Activated T-helper 1 cell treated with anti-CD3 and anti-CD28 coated beads, Interleukin-12 subunit alpha, Interleukin-12 subunit beta, Interleukin-2, Interleukin-4 antibody, amounts not matched to agents 30 ng/mL and 10 ng/mL and 1 ng/mL, durations not matched to agents 14 hours and 24 hours and 36 hours (primary cell): ENCODE measurements at regions not wholly inside any gene's neighbourhood (a gene's known extent, or its start where the extent isn't known, plus 50 kb on each side); places are given as distances from the start of the nearest gene placed in this dataset.

ENCODE experiments used
- DNase-seq: peaks from one replicate; pipeline ENCODE4 v3.0.0; 2021; ENCODE audit warnings: low spot score
- H3K27ac Mint-ChIP-seq: one replicate; pipeline ENCODE4 v1.8.0; 2021; ENCODE audit warnings: mild to moderate bottlenecking, mixed read lengths
- H3K27me3 Mint-ChIP-seq: one replicate; pipeline ENCODE4 v1.8.0; 2022; ENCODE audit warnings: mild to moderate bottlenecking, moderate library complexity, mixed read lengths; ENCODE audit not compliant: insufficient read depth
- H3K36me3 Mint-ChIP-seq: one replicate; pipeline ENCODE4 v1.8.0; 2021; ENCODE audit warnings: low read depth, mixed read lengths
- H3K4me1 Mint-ChIP-seq: one replicate; pipeline ENCODE4 v1.8.0; 2021; ENCODE audit warnings: low read depth, mixed read lengths
- H3K4me3 Mint-ChIP-seq: one replicate; pipeline ENCODE4 v1.8.0; 2021; ENCODE audit warnings: mild to moderate bottlenecking, moderate library complexity, mixed read lengths
- H3K9me3 Mint-ChIP-seq: one replicate; pipeline ENCODE4 v1.8.0; 2021; ENCODE audit warnings: mixed read lengths
- intact Hi-C: fragments of 100-400 bp; cut with micrococcal nuclease; formaldehyde crosslinking; loops from one replicate; pipeline ENCODE4 v1.15.1; 2024

DNA sequence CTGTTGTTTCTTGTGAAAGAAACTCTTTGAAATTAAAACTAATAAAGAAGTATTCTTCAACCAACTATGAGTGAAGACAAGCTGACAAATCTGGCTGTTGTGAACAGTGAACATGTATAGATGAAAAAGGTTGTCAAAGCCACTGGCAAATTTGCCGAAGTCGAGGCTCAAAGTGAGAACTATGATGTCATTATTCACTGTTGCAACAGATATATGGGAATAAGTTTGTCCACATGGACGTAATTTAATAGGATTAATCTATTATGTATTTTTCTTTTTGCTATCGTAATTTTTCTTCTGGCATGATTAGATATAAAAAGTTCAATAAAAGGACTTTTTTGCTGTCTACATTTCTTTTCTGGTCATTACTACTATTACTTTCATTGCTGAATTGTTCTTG lies 223.2 kb upstream of the ZNF507 start:
- no peak overlapping the region for H3K4me3 Mint-ChIP-seq
- H3K27me3 Mint-ChIP-seq: no peaks in the 10 kb centered on the region
- no peak overlapping the region for H3K27ac Mint-ChIP-seq
- peaks cover 14% of the 10 kb centered on the region for H3K9me3 Mint-ChIP-seq
- DNase-seq: no peak
- intact Hi-C loops: no loop called here
- H3K36me3 Mint-ChIP-seq: no peaks in the 10 kb centered on the region
- no peaks in the 10 kb centered on the region for H3K4me1 Mint-ChIP-seq

DNA sequence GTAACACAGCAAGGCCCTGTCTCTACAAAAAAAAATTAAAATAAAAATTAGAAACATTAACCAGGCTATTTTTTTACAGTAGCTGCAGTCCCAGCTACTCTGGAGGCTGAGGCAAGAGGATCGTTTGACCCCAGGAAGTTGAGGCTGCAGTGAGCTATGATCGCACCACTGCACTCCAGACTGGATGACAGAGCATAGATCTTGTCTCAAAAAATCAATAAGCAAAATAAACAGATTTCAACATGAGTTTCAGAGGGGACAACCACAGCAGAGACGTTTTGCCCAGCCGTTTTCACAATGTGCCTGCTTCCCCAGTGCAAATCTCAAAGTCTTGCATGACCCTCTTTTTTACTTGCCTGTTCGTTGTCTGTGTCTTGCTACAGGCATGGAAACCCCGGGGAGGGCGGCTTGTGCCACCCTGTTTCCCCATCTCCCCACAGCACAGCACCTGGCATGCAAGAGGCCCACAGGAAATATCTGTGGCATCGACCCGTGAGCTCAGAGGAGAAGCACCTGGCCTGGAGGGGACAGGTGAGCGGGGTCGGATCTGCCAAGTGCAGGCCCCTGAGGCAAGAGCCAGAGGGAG lies 222.0 kb upstream of the ZNF507 start:
- Mint-ChIP-seq H3K4me3 (no peak overlapping the region), H3K9me3 (peaks cover 6% of the 10 kb centered on the region), H3K4me1 (no peaks in the 10 kb centered on the region), H3K27ac (no peak overlapping the region), H3K36me3 (no peaks in the 10 kb centered on the region), H3K27me3 (no peaks in the 10 kb centered on the region)
- DNase-seq: no peak
- intact Hi-C loops: no loop called here

- no peaks in the 10 kb centered on the region for H3K36me3 Mint-ChIP-seq
- intact Hi-C loops: no loop called here
- no peaks in the 10 kb centered on the region for H3K27me3 Mint-ChIP-seq
- H3K4me3 Mint-ChIP-seq: no peak overlapping the region
- H3K9me3 Mint-ChIP-seq: peaks cover 4% of the 10 kb centered on the region
- H3K27ac Mint-ChIP-seq: no peak overlapping the region
- H3K4me1 Mint-ChIP-seq: no peaks in the 10 kb centered on the region
- DNase-seq: no peak
Observed at GRCh38 chr19:32124585-32124984, 220.8 kb upstream of the ZNF507 start.

DNA sequence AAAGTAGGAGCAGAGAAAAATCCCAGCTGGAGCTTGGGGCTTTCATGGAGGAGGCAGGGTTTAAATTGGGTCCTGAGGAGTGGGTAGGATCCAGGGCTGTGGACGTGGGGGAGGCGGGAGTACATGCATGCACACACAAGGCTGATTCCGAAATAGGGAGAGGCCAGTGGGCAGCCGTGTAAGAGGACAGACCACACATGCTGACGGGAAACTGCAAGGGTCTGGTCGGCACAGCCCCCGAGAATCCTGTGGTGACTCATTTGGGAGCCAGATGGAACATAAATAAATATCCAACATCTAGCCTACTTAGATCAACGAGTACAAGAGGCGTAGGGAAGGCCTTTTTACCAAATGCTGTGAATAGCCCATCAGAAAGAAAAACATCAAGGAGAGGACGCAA lies 216.3 kb upstream of the ZNF507 start:
- Mint-ChIP-seq H3K27ac (no peak overlapping the region), H3K36me3 (no peaks in the 10 kb centered on the region), H3K4me3 (no peak overlapping the region), H3K9me3 (peaks cover 8% of the 10 kb centered on the region), H3K4me1 (no peaks in the 10 kb centered on the region), H3K27me3 (no peaks in the 10 kb centered on the region)
- no peak for DNase-seq
- intact Hi-C loops: no loop called here

DNA sequence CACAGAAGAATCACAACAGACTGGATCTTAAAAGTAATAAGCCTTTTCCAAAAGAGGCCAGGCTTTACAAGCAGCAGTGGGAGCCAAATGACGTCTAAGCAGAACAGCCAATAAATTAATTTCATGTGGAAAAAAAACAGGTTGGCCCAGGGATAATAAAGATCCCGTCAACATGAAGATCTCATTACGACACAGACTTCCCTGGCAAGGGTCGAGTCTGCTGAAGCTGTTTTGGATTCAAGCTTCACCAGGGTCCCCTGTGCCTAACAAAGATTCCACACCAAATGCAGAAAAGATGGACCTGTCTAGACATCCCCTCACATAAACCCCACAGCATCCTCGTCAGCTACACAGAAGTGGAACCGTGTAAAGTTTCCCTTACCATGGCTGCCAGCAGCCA lies 215.1 kb upstream of the ZNF507 start:
- no peak overlapping the region for H3K27ac Mint-ChIP-seq
- intact Hi-C loops: no loop called here
- peaks cover 4% of the 10 kb centered on the region for H3K9me3 Mint-ChIP-seq
- no peaks in the 10 kb centered on the region for H3K4me1 Mint-ChIP-seq
- no peak for DNase-seq
- H3K4me3 Mint-ChIP-seq: no peak overlapping the region
- H3K27me3 Mint-ChIP-seq: no peaks in the 10 kb centered on the region
- H3K36me3 Mint-ChIP-seq: no peaks in the 10 kb centered on the region

DNA sequence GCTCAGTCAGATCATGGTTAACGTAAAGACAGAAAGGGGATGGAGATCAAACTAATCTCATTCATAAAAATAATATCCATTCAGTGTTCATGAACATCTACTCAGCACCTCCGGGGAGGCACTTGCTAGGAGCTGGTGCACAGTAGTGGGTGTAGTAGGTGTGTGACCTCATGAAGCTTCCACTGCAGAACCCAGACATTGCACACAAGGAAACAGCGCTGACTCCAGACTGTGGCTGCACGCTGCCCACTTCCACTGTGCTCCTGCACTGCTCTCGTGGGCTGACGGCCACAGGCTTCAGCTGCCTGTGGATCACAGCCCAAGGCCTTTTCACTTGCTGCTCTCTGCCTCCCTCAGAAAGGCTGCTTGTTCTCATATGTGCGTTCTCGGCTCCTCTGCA lies 214.4 kb upstream of the ZNF507 start:
- H3K4me3 Mint-ChIP-seq: no peak overlapping the region
- intact Hi-C loops: no loop called here
- H3K4me1 Mint-ChIP-seq: no peaks in the 10 kb centered on the region
- no peak for DNase-seq
- no peaks in the 10 kb centered on the region for H3K27me3 Mint-ChIP-seq
- no peaks in the 10 kb centered on the region for H3K36me3 Mint-ChIP-seq
- no peak overlapping the region for H3K27ac Mint-ChIP-seq
- peaks cover 4% of the 10 kb centered on the region for H3K9me3 Mint-ChIP-seq

- Mint-ChIP-seq H3K4me1 (no peaks in the 10 kb centered on the region), H3K27me3 (no peaks in the 10 kb centered on the region), H3K36me3 (no peaks in the 10 kb centered on the region), H3K27ac (no peak overlapping the region), H3K4me3 (no peak overlapping the region), H3K9me3 (no peaks in the 10 kb centered on the region)
- DNase-seq: no peak
- intact Hi-C loops: no loop called here
Observed at GRCh38 chr19:32138416-32138815, 207.0 kb upstream of the ZNF507 start.

GRCh38 chr19:32141840-32142511 lies 203.4 kb upstream of the ZNF507 start:
- H3K9me3 Mint-ChIP-seq: peaks cover 14% of the 10 kb centered on the region
- intact Hi-C loops: no loop called here
- H3K27me3 Mint-ChIP-seq: no peaks in the 10 kb centered on the region
- H3K4me3 Mint-ChIP-seq: no peak overlapping the region
- H3K36me3 Mint-ChIP-seq: no peaks in the 10 kb centered on the region
- no peak for DNase-seq
- H3K27ac Mint-ChIP-seq: no peak overlapping the region
- no peaks in the 10 kb centered on the region for H3K4me1 Mint-ChIP-seq

DNA sequence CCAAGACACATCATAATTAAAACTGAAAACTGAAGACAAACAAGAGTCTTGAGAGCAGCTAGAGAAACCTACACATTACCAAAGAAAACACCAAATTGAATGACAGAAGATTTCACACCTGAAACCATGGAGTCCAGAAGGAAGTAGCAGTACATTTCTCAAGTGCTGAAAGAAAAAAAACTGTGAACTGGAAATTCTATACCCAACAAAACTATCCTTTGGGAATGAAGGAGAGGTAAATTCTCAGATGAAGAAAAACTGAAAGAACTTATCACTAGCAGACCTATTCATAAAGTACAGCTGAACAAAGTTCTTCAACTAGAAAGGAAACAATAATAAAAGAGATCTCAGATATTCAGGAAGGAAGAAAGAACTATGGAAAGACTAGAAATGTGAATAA lies 198.7 kb upstream of the ZNF507 start:
- Mint-ChIP-seq H3K4me3 (no peak overlapping the region), H3K36me3 (no peaks in the 10 kb centered on the region), H3K4me1 (no peaks in the 10 kb centered on the region), H3K27me3 (no peaks in the 10 kb centered on the region), H3K9me3 (peaks cover 37% of the 10 kb centered on the region), H3K27ac (no peak overlapping the region)
- intact Hi-C loops: no loop called here
- no peak for DNase-seq

GRCh38 chr19:32150605-32151004 lies 194.8 kb upstream of the ZNF507 start:
- Mint-ChIP-seq H3K27me3 (peaks cover 2% of the 10 kb centered on the region), H3K4me3 (no peak overlapping the region), H3K4me1 (no peaks in the 10 kb centered on the region), H3K36me3 (no peaks in the 10 kb centered on the region), H3K27ac (no peak overlapping the region), H3K9me3 (peaks cover 31% of the 10 kb centered on the region)
- intact Hi-C loops: no loop called here
- no peak for DNase-seq

DNA sequence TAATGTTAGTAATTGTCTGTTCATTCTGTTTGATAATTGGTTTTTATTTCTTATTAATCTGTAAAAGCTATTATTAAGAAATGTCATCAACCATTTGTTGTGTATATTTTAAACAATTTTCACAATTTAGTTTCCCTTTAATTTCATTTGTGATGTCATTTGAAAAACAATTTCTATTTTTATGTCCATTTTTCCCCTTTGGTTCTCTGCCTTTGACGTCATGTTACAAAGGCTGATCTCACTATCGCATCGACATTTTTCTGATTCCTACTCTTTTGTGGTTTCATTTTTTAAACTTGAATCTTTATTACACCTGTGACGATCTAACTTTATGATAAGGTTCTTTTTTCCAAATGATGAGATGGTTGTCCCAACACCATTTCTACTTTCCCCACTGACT lies 191.0 kb upstream of the ZNF507 start:
- Mint-ChIP-seq H3K27me3 (peaks cover 2% of the 10 kb centered on the region), H3K27ac (no peak overlapping the region), H3K36me3 (no peaks in the 10 kb centered on the region), H3K4me3 (no peak overlapping the region), H3K4me1 (no peaks in the 10 kb centered on the region), H3K9me3 (peaks cover 4% of the 10 kb centered on the region)
- DNase-seq: no peak
- intact Hi-C loops: no loop called here

DNA sequence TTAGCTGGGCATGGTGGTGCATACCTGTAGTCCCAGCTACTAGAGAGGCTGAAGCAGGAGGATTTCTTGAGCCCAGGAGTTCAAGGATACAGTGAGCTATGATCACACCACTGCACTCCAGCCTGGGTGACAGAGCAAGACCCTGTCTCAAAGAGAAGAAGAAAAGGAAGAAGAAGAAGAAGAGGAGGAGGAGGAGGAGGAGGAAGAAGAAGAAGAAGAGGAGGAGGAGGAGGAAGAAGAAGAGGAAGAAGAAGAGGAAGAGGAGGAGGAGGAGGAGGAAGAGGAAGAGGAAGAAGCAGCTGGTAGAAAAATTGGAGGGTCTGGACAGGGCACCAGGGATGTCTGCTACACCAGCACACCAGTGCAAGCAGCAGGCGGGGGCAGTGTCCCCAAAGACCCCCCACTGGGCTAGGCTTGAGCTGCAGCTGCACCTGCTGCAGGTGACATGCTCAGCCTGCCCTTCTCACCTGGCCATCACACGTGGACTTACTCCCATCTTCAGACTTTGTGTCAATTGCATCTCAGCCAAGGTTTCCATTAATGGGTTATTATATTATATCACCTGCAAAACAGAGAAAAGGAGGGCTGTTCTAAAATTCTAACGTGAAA lies 180.9 kb upstream of the ZNF507 start:
- H3K9me3 Mint-ChIP-seq: no peaks in the 10 kb centered on the region
- DNase-seq: no peak
- H3K27me3 Mint-ChIP-seq: peaks cover 2% of the 10 kb centered on the region
- no peaks in the 10 kb centered on the region for H3K4me1 Mint-ChIP-seq
- H3K36me3 Mint-ChIP-seq: no peaks in the 10 kb centered on the region
- no peak overlapping the region for H3K4me3 Mint-ChIP-seq
- intact Hi-C loops: no loop called here
- no peak overlapping the region for H3K27ac Mint-ChIP-seq

GRCh38 chr19:32165141-32165540 lies 180.3 kb upstream of the ZNF507 start:
- H3K36me3 Mint-ChIP-seq: no peaks in the 10 kb centered on the region
- H3K4me3 Mint-ChIP-seq: no peak overlapping the region
- H3K4me1 Mint-ChIP-seq: no peaks in the 10 kb centered on the region
- H3K27ac Mint-ChIP-seq: no peak overlapping the region
- H3K27me3 Mint-ChIP-seq: peaks cover 2% of the 10 kb centered on the region
- DNase-seq: no peak
- no peaks in the 10 kb centered on the region for H3K9me3 Mint-ChIP-seq
- intact Hi-C loops: no loop called here
